HG03354 (cell line): ENCODE measurements at regions not wholly inside any gene's neighbourhood (a gene's known extent, or its start where the extent isn't known, plus 50 kb on each side); places are given as distances from the start of the nearest gene placed in this dataset.
"Not testable (repeated sequence)": the region's sequence is repeated elsewhere in the genome, so short reads cannot be mapped to it uniquely, and the experiment has no call there.

Experiments used
- ATAC-seq: cut with Tn5 transposase; IDR thresholded peaks from one replicate; pipeline ENCODE4 v1.9.1; 2021; ENCODE audit warnings: mild to moderate bottlenecking; ENCODE audit not compliant: unreplicated experiment, poor library complexity, severe bottlenecking

DNA sequence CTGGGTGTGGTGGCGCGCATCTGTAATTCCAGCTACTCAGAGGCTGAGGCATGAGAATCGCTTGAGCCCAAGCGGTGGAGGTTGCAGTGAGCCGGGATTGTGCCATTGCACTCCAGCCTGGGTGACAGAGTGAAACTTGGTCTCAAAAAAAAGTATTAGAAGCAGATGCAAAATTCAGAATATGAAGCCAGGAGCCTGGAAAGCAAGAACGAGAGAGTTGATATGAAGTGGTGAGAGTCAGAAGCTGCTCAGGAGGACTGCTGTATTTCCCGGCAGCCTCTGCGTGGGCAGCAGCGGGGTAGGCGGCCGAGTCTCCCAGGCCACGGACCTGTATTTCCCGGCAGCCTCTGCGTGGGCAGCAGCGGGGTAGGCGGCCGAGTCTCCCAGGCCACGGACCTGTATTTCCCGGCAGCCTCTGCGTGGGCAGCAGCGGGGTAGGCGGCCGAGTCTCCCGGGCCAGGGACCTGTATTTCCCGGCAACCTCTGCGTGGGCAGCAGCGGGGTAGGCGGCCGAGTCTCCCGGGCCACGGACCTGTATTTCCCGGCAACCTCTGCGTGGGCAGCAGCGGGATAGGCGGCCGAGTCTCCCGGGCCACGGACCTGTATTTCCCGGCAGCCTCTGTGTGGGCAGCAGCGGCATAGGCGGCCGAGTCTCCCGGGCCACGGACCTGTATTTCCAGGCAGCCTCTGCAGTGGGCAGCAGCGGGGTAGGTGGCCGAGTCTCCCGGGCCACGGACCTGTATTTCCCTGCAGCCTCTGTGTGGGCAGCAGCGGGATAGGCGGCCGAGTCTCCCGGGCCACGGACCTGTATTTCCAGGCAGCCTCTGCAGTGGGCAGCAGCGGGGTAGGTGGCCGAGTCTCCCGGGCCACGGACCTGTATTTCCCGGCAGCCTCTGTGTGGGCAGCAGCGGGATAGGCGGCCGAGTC lies 145.2 kb upstream of the PITRM1 start:
- not testable (repeated sequence) for ATAC-seq

DNA sequence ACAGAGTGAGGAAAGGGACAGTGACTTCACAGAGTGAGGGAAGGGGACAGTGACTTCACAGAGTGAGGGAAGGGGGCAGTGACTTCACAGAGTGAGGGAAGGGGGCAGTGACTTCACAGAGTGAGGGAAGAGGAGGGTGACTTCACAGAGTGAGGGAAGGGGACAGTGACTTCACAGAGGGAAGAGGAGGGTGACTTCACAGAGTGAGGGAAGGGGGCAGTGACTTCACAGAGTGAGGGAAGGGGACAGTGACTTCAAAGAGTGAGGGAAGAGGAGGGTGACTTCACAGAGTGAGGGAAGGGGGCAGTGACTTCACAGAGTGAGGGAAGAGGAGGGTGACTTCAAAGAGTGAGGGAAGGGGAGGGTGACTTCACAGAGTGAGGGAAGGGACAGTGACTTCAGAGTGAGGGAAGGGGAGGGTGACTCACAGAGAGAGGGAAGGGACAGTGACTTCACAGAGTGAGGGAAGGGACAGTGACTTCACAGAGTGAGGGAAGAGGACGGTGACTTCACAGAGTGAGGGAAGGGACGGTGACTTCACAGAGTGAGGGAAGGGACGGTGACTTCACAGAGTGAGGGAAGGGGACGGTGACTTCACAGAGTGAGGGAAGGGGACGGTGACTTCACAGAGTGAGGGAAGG lies 142.0 kb upstream of the PITRM1 start:
- not testable (repeated sequence) for ATAC-seq

DNA sequence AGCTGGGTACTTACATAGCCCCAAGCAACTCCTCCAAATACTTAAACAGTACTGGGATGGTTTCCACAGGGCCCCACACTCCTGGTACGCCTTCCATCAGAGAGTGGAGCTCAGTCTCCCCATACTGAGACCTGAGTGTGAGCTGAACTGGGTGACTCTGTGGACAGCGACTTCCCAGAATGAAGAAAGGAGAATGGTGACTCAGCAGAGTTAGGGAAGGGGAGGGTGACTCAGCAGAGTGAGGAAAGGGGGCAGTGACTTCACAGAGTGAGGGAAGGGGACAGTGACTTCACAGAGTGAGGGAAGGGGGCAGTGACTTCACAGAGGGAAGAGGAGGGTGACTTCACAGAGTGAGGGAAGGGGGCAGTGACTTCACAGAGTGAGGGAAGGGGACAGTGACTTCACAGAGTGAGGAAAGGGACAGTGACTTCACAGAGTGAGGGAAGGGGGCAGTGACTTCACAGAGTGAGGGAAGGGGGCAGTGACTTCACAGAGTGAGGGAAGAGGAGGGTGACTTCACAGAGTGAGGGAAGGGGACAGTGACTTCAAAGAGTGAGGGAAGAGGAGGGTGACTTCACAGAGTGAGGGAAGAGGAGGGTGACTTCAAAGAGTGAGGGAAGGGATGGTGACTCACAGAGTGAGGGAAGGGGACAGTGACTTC lies 141.3 kb upstream of the PITRM1 start:
- not testable (repeated sequence) for ATAC-seq

DNA sequence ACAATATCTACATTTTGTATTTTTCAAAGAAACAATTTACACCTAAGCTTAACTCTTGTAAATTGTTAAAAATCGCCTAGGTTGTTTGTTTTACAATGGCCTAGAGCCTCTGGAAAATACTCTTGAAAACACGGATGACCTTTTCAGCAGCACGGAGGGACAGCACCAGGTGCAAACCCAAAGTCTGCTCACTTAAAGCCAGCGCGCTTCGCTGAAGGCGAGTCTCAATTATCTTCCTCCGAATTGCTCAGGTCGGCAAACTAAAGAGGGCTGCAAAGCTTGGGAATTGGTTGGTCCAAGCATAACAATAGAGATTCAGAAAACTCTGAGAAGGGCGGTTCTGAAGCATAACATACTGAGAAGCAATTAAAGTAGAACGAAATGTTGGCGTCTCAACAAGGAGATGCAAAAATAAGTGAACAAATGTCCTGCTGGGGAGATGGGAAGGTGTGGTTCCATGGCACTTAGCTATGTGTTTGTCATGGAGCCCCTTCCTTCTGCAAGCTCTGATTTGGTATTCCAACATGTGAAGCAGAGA lies 139.9 kb upstream of the PITRM1 start:
- ATAC-seq: no peak

DNA sequence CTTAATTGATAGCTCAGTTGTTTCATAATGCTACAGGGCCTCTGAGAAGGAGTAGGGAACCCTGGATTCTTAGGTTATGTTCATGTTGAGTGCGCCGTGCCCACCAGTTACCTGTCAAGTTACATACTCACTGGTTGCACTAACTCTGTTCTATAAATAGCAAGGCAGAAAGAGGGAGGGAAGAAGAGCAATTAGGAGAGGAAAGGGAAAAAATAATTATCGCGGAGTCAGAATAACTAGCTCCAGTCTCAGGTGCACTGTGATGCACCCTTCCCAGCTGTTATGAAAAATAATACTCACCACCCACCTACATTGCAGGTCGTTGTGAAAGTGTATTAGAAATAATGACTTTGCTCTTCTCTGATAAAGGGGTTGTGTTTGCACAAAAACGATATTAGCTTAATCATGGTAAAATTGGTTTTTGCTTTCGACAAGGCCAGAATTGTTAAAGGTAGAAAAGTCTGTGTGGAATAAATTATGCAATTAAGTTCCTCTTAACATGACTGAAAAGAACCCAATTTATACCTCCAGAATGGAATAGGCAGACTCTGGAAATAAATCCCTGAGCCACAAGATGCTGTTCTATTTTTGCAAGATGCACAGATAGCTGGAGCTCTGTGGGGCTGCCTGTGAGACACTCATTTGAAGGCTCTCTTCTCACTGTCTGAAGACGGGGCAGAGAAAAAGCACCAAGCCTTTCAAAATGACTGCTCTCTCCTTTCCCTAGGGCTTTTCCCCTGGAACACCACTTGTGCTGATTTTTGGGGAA lies 137.6 kb upstream of the PITRM1 start:
- ATAC-seq: no peak

DNA sequence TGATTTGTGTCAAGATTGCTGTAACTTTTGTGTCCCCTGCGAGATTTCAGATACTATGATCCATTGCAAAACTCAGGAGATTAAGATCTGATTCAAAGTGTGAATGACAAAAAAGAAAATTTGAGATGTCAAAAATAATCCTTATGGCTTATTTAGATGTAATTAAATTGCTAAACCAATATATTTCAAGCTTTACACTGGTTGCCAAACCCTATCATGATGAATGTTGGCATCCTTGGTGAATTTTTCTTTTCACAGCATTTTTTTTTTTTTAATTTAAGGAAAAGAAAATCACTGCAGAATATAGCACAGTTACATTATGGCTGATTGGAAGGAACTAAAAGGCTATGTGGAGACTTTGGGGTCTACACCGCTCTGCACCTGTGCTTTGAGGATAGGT lies 133.5 kb upstream of the PITRM1 start:
- ATAC-seq: no peak

DNA sequence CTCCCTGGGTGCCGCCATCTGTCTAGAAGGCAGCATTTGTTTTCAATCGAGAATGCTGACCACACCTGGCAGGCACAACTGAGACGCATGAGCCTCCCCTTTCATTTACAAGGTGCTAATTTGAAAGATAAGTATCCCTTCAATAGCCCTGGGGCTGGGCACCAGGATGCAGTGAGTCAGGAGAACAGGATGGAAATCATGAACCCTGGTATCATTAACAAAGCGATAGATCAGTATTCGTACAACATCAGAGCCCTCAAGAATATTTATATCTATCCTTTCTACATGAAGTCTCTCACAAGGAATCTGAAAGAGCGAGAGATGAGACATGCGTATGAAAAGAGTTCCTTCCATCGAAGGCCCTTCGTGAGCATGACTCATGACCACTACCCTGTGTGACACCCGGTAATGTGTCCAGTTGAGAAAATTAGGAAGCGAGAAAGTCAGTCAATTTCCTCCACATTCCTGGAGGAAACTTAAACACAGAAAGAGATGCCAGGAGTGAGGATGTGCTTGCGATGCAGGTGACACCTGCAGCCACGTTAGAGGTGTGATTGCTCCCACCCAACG lies 123.1 kb upstream of the PITRM1 start:
- ATAC-seq: no peak

DNA sequence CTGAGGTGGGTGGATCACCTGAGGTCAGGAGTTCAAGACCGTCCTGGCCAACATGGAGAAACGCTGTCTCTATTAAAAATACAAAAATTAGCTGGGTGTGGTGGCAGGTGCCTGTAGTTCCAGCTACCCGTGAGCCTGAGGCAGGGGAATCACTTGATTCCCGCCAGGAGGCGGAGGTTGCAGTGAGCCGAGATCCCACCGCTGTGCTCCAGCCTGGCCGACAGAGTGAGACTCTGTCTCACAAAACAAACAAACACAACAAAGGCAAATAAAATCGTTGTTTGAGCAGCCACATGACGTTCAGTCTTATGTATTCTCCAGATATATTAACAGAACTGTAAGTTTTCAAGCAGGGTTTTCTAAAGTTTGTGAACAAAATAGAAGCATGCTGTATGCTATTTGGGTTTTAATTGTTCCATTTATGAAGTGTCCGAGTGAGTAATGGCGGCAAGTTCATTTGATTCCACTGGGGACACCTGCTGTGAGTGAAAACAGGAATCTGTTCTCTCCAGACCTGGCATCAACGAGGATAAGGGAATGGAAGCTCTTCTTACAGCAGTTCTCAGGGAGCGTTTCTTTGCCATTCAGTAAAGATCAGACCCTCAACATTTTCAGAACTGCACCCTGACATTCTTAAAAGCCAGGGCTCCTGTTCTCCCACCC lies 122.5 kb upstream of the PITRM1 start:
- ATAC-seq: no peak

DNA sequence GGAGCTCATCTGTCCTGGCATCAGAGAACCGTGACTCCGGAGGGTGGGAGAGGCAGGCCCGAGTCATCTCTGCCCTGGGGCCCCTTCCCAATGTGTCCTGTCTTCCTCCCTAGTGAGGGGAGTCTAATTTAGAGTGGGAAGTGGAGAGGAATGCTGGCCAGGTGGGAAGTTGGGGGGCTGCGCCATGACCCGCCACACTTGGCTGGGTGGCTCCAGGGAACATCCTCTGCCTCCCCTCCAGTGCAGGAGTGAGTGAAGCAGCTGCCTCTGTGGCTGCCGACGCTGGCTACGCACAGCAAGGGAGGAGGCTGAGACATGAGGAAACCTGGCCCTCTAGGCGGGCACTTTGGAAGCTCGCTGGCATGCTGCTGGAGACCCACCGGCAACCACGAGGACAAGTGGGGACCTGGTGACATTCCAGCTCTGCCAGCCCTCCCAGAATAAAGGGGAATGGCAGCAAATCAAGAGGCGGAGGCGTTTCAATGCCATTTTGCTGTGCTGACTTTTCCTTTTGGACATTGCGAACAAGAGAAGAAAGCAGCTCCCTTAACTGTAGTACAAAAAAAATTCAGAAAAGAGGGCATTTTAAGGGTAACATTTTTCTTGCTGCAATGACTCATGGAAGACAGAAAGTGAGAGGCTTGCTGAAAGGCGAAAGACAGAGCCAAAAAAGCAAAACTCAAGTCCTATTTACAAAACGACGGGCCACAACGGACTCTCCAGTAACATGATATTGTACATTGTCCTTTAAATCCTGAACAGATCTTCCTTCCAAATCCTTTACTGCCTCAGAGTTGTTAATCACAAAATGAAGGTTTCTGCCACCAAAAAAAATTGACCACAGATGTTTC lies 121.2 kb upstream of the PITRM1 start:
- no peak for ATAC-seq

DNA sequence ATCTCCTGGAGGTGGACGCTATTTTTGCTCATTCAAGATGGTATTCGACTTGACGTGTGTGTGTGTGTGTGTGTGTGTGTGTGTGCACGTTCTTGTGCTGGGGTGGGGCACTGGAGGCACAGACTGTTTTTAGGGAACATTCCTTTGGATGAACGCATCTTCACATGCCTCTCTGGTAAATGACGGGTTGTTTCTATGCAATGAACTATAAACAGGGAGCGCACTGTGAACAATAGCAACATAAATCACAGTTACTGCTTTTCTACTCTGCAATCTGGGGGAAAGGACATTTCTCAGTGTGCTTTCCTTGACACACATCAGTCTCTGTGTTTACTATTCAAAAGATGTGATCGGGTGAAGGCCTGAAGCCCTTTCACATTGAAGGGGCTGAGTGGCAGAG lies 120.1 kb upstream of the PITRM1 start:
- no peak for ATAC-seq

DNA sequence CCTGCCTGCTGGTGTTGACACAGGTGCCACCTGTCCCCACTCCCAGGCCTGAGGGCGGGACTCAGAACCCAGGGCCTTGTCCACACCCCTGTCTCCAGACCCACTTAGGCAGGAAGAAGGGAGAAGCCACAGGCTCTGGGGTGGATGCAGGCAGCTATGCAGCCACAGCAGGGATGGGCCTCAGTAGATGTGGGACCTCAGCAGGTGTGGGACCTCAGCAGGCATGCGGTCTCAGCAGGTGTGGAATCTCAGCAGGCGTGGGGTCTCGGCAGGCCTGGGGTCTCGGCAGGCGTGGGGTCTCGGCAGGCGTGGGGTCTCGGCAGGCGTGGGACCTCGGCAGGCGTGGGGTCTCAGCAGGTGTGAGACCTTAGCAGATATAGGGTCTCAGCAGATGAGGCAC lies 118.0 kb upstream of the PITRM1 start:
- no peak for ATAC-seq

DNA sequence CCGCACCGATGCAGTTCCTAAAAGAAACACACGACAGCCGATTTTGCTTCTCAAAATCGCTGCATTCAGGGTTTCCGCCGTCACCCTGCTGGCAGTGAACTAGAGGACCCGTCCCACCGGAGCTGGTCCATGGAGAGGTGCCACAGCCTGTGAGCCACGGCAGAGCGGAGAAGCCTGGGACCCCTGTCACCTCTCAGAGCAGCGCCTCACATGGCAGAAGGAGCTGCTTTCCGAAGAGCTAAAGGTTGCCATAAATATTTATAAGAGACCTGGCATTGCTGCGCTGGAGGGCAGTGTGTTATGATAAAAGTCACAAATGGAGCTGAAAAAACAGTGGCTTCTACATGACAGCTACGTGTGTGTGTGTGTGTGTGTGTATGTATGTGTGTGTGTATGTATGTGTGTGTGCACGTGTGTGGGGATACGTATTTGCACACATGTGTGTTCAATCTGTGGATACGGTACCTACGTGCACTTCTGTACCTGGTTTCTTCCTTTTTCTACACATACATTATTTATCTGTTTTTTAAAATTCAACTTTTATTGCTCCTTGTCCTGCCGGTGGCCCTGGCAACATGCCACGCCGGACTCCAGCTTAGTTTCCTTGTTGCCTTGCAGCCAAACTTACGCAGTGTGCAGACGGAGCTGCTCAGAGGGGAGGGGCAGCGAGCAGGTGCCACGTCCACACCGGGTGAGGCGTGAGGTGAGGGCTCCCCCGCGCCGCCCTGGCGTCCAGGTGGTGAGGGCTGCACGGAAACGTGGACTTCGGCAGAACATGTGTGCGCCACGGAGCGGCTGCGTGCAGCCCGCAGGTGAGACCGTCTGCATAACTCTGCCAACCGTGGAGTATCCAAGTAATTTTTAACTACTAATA lies 115.2 kb upstream of the PITRM1 start:
- ATAC-seq: no peak

DNA sequence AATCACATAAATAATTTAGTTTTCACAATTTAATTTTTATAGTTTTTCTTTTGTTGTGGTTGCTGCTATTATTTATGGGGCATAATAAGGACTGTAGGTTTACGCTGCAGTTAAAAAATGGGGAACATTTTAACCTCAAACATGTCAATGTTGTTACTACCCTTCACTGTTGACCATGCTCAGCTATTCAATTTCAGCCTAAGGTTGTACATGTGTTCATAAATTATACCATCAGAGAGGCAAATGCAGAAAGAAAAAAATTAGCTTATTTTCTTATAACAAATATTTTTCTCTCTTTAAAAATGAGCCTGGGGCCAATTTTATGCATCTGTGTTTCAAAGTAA lies 110.1 kb upstream of the PITRM1 start:
- ATAC-seq: no peak

DNA sequence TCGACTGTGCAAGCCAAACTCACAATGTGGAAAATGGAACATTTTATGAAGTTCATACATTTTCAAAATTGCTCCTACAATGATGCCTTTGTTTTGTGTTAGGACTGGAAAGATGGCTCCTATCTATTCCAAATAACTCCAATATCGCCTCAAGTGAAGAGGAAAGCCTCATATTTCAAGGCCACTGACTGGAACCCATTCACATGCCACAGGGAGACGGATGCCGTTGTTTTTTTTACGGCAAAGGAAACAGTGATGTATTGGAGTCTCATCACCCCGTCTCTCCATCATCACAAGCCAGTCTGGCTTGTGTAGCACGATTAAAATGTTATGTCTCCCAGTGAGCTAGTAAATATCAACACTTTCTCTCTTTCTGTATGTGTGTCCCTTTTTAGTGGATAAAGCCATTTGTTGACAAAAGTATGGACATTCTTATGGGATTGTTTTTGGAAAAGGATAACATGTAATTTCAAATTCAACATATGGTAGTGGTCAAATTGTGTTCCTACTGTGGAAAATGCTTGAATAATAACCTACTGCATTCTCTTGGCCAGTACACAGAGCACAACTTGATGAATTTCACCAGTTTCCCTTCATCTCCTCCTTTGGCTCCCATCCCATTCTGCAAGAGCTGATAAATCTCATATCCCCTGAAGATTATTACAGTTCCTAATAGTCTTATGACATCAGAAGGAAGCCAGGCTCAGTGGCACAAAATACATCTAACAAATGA lies 109.5 kb upstream of the PITRM1 start:
- ATAC-seq: no peak

DNA sequence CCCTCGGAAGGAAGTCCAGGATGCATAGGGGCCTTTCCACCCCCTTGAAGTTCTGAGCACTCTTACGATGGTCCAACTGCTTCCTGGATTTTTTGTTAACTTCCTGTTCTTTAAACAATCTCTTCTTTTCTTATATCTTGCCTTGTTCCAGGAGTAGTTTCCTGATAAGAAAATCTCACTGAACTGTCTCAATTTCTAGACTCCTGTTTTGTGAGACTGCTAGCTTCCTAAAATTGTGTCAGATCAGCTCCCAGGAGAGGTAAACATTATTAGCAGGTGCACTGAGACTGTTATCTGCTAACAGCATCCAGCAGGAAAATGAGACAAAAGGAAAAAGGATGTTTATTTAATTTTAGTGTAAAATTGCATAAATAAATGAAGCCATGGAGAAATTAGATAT lies 106.2 kb upstream of the PITRM1 start:
- no peak for ATAC-seq

DNA sequence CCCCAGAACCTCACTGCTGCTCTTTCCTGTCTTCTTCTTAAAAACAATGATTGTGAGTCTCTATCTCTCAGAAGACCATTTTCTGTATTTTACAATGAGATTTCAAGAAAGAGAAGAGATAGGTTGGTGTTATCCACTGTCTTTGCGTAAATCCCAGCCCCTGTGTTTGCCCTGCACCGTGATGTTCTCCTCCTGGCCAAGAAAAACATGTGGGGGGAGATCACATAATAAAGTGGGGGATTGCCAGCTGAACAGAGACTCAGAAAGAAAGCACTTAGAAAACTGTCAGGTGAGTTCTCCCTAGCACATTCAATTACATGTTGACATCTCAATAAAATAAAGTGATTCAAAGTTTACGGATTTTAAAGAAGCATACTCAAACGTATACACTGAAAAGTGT lies 105.0 kb upstream of the PITRM1 start:
- no peak for ATAC-seq

DNA sequence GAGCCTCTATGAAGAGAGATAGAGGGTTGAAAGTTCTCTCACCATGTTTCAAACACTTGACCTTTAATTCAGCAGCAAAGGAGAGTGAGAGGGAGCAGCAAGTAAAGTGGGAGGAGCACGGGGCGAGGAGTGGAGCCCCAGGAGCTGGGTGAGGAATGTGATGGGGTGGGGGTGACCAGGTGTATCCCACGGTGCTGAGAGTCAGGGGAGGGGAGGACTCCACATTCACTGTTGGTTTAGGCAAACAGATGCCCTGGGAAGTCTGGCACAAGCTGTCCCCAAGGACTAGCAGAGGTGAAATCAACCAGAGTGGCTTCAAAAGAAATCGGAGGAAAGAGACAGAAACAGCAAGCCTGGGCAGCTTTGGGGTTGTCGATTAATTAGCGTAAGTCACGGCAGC lies 101.8 kb upstream of the PITRM1 start:
- ATAC-seq: no peak
